ENCODE measurements at regions not wholly inside any gene's neighbourhood (a gene's known extent, or its start where the extent isn't known, plus 50 kb on each side); places are given as distances from the start of the nearest gene placed in this dataset.

DNA sequence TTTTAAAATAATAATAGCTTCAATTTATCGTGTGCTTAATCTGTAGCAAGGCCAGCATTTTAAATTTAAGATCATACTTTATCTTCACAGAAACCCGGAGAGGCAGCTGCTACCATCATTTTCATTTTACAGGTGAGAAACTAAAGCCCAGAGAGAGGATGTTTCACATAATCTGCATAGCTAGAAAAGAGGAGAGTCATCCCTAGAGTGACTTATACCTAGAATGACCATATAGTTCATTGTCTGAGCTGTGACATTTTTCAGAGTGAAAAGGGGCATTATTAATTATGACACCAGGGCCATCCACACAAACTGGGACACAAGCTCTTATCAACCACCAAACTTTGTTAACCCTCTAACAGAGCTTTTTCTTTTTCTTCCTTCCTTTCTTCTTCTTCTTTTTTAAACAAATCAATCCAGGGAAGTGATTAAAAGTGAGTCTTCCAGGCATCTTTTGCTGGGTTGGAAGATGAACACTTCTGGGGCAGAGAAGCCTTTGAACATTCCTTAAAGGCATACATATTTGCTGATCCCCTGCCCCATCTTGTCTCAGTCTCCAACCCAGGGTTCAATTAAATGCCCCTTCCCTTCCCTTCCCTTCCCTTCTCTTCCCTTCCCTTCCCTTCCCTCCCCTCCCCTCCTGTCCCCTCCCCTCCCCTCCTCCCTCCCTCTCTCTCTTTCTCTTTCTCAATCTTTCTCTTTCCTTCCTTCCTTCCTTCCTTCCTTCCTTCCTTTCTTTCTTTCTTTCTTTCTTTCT, 272.5 kb upstream of the JAG1 start:
- H3K27me3 ChIP-seq = no peaks in the 10 kb centered on the region
- no peak overlapping the region for H3K4me3 ChIP-seq (ENCODE audit: low read depth, low read length)
- no peak for DNase-seq
- H3K4me1 ChIP-seq = no peaks in the 10 kb centered on the region
- TF ChIP-seq, protein P1, sequence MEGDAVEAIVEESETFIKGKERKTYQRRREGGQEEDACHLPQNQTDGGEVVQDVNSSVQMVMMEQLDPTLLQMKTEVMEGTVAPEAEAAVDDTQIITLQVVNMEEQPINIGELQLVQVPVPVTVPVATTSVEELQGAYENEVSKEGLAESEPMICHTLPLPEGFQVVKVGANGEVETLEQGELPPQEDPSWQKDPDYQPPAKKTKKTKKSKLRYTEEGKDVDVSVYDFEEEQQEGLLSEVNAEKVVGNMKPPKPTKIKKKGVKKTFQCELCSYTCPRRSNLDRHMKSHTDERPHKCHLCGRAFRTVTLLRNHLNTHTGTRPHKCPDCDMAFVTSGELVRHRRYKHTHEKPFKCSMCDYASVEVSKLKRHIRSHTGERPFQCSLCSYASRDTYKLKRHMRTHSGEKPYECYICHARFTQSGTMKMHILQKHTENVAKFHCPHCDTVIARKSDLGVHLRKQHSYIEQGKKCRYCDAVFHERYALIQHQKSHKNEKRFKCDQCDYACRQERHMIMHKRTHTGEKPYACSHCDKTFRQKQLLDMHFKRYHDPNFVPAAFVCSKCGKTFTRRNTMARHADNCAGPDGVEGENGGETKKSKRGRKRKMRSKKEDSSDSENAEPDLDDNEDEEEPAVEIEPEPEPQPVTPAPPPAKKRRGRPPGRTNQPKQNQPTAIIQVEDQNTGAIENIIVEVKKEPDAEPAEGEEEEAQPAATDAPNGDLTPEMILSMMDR (IDR thresholded peaks at IDR 0.05; ENCODE audit: low read depth, low read length) = no peak
- H3K36me3 ChIP-seq = no peaks in the 10 kb centered on the region
- H3K9me3 ChIP-seq = no peaks in the 10 kb centered on the region

DNA sequence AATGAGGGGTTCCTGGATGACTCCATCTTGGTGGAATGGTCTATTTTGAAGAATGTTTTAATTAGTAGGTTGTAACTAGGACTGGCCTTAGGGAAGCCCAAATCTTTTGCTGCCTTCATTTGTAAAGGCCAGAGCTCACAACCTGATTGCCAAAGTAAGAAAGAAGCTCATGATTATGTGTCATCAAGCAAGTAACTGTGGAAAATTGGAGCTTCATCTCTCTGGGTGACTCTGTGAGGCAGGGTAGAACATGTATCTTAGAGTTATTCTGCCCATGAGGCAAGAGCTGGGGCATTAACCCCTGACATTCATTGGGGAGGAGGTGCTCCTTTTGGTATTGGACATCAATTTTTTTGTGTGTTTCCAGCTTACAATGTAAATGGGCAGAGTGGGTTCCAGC, 273.9 kb upstream of the JAG1 start:
- no peaks in the 10 kb centered on the region for H3K4me1 ChIP-seq
- H3K36me3 ChIP-seq = no peaks in the 10 kb centered on the region
- TF ChIP-seq, protein P1 (IDR thresholded peaks at IDR 0.05; ENCODE audit: low read depth, low read length) = no peak
- no peak for DNase-seq
- no peaks in the 10 kb centered on the region for H3K27me3 ChIP-seq
- no peak overlapping the region for H3K4me3 ChIP-seq (ENCODE audit: low read depth, low read length)
- no peaks in the 10 kb centered on the region for H3K9me3 ChIP-seq

DNA sequence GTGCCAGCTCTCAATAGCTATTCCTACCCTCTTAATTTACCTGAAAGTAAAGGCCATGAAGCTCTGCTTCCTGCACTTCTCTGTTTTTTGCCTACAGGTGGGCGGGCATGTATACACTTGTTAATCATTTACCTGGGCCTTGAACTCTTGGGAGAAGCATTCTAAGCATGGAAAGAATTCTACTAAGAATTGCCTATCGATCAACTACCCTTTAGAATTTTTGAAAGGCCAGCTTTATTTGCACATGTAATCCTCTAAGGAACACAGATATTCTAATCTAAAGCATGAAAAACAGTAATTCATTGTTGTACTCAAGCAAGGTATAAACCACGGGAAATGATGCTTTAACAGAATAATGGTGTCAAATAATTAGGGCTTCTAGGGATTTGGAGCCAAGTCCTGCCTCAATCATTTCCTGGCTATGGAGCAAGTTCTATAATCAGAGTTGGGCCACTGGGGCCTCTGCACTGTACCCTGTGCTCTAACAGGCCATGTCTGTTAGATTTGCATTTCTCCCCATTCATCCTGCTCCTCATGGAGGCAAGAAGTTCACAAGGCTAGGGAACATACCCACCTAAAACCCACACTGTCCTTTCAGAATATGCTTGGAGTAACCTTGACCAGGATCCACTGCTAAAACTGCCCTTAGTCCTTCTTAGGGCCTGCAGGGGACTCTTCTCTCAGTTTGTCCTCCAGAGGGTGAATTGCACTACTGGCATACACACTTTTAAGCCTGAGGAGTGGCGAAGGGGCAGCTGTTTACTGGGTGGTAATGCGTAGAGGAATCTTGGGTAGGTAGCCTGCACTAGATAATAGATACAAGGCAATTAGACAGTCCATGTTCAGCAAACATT, 276.4 kb upstream of the JAG1 start:
- H3K27me3 ChIP-seq = no peaks in the 10 kb centered on the region
- no peaks in the 10 kb centered on the region for H3K36me3 ChIP-seq
- TF ChIP-seq, protein P1 (IDR thresholded peaks at IDR 0.05; ENCODE audit: low read depth, low read length) = no peak
- no peaks in the 10 kb centered on the region for H3K4me1 ChIP-seq
- no peak overlapping the region for H3K4me3 ChIP-seq (ENCODE audit: low read depth, low read length)
- no peaks in the 10 kb centered on the region for H3K9me3 ChIP-seq
- DNase-seq = no peak

DNA sequence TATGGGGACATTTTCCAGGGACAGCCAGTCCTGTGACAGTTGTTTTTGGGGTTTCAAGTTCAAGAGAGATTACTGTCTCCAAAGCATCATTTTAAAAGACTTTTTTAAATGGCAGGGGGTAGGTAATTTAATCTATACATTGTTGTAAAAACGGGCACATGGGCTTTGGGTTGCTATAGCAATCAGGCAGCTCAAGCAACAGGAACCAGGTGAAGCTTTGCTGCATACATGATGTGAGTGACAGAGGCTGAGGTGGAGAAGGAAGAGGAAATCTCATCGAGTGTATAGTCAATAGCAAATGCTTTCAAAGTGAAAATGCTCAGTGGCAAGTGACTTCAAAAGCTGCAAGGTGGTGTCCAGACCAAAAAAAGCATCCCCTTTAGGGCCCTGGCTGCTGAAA, 277.4 kb upstream of the JAG1 start:
- Histone ChIP-seq H3K9me3 (no peaks in the 10 kb centered on the region), H3K4me1 (no peaks in the 10 kb centered on the region), H3K4me3 (ENCODE audit: low read depth, low read length) (no peak overlapping the region), H3K36me3 (no peaks in the 10 kb centered on the region), H3K27me3 (no peaks in the 10 kb centered on the region)
- DNase-seq = no peak
- TF ChIP-seq, protein P1 (IDR thresholded peaks at IDR 0.05; ENCODE audit: low read depth, low read length) = no peak

DNA sequence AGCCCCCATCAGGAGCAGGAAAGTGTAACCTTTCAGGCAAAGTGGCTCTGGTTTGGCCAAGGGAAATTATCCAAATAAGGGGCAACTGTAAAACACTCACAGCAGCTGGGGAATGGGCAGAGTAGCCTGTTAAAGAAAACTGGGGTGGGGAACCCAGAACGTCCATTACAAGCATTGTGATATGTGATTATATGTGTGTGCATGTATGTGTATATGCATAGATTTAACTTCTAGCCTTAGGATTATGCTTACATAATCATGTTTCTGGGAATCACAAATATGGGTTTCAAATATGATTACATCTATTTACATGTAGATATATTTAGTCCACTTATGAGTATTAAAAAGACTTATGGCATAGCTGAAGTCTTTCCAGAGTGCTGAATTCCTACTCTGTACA, 278.1 kb upstream of the JAG1 start:
- no peaks in the 10 kb centered on the region for H3K9me3 ChIP-seq
- H3K4me3 ChIP-seq (ENCODE audit: low read depth, low read length) = no peak overlapping the region
- no peak for DNase-seq
- no peaks in the 10 kb centered on the region for H3K27me3 ChIP-seq
- TF ChIP-seq, protein P1 (IDR thresholded peaks at IDR 0.05; ENCODE audit: low read depth, low read length) = no peak
- H3K36me3 ChIP-seq = no peaks in the 10 kb centered on the region
- no peaks in the 10 kb centered on the region for H3K4me1 ChIP-seq

DNA sequence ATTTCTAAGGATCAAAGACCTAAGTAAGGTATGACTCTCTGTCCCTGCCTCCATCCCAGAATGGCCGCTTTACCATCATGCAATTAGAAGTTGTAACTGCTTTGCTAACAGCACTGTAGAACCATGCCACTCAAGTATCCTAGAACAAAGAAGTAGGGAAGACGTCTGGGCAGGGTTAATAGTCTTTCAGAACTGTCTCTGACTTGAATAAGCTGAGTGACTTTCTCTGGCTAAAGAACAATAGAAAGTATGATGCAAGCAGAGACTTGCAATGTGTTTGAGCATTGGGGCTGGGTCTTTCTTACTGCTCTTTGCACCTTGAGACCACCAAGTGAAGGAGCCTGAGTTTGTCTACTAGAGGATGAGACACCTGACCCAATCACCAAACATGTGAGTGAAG, 279.6 kb upstream of the JAG1 start:
- H3K9me3 ChIP-seq = no peaks in the 10 kb centered on the region
- DNase-seq = no peak
- TF ChIP-seq, protein P1 (IDR thresholded peaks at IDR 0.05; ENCODE audit: low read depth, low read length) = no peak
- no peaks in the 10 kb centered on the region for H3K4me1 ChIP-seq
- no peaks in the 10 kb centered on the region for H3K36me3 ChIP-seq
- H3K27me3 ChIP-seq = no peaks in the 10 kb centered on the region
- no peak overlapping the region for H3K4me3 ChIP-seq (ENCODE audit: low read depth, low read length)
